Right lobe of liver (tissue), 6 donors: ENCODE measurements at regions not wholly inside any gene's neighbourhood (a gene's known extent, or its start where the extent isn't known, plus 50 kb on each side); places are given as distances from the start of the nearest gene placed in this dataset.

Source experiments
- ATAC-seq, 4 donors: fragments of 200-7000 bp; cut with Tn5 transposase; one replicate each; pipeline ENCODE4 v1.9.1; 2020; ENCODE audit warnings: mild to moderate bottlenecking in 4 of 4, moderate library complexity in 4 of 4
- DNase-seq, 3 donors: peaks; one replicate each; pipeline ENCODE4 v3.0.0-alpha.2; 2020
- H3K27ac ChIP-seq, 3 donors: fragments of 200-600 bp; one replicate each; pipeline ENCODE4 v1.8.0; 2022
- H3K27me3 ChIP-seq, 2 donors: fragments of 200-600 bp; one replicate each; pipeline ENCODE4 v1.8.0; 2022
- H3K36me3 ChIP-seq, 4 donors: fragments of 200-600 bp; sonication (generic) in 1 of 4; one replicate each; pipeline versions ENCODE4 v1.5.1 to v1.8.0; 2017 to 2022; ENCODE audit warnings: control low read depth in 1 of 4
- H3K4me1 ChIP-seq, 4 donors: fragments of 200-600 bp; sonication (generic) in 1 of 4; one replicate each; pipeline versions ENCODE4 v1.5.1 to v1.8.0; 2017 to 2022; ENCODE audit warnings: control low read depth in 1 of 4
- H3K4me3 ChIP-seq, 3 donors: fragments of 200-600 bp; one replicate each; pipeline ENCODE4 v1.8.0; 2022
- H3K9me3 ChIP-seq, 4 donors: fragments of 200-600 bp; sonication (generic) in 1 of 4; one replicate each; pipeline versions ENCODE4 v1.5.1 to v1.8.0; 2017 to 2022; ENCODE audit warnings: control low read depth in 1 of 4
- POLR2A ChIP-seq: fragments of 450-650 bp; IDR thresholded peaks from one replicate; pipeline ENCODE4 v1.6.1; 2017; ENCODE audit warnings: antibody characterized with exemption, mild to moderate bottlenecking
- WGBS: methylation state at CpG from one replicate; pipeline ENCODE4 v1.1.6; 2018; ENCODE audit warnings: low coverage, low lambda C conversion rate; ENCODE audit not compliant: insufficient coverage; ENCODE audit errors: missing lambda C conversion rate; 5-methylcytosine and 5-hydroxymethylcytosine counted together
- intact Hi-C, 2 donors: fragments of 100-400 bp; cut with DNase I; formaldehyde crosslinking; loops; one replicate each; pipeline versions ENCODE4 v1.11.2 to v1.14.1; 2022
- TF ChIP-seq, protein P1 (sequence below), 4 donors: fragments of 200-600 bp in 3 of 4; fragments of 450-650 bp in 1 of 4; IDR thresholded peaks; one replicate each; pipeline versions ENCODE4 v1.5.1 to v1.8.0; 2016 to 2022; ENCODE audit warnings: antibody characterized with exemption in 4 of 4, mild to moderate bottlenecking in 2 of 4
- donor health status: DM: no; HTN: yes; CAD: no.
- donor health status: DM: no; HTN: no; CAD: no.
- donor health status: DM: no; HTN: no; CAD: no.
- donor health status: DM: no; HTN: yes; CAD: no.
- donor health status: DM: no; HTN: yes; CAD: no.

DNA sequence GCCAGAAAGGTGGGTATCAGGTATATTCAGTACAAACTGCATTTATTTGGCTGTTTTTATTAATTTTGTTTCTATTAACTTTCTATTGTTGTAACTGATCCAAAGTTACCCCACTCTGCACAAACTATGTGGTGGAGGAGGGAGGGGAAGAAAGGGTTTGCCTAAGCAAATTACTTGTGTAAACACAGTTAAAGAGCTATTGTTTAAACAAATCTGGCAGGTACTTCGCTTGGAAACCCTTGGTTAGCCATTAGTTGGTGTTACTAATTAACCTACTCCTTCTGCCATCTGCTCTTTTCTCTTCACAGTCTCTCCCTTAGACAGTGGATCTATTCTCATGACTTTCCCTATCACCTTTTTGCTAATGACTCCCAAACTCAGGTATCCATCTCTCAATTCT is 328.4 kb upstream of the NECTIN3 start:
- 20% methylated on average over 1 of the region's 1 CpG for WGBS
- no peaks in the 10 kb centered on the region for H3K36me3 ChIP-seq
- H3K27me3 ChIP-seq, result no peaks in the 10 kb centered on the region
- TF ChIP-seq POLR2A, result no peak
- TF ChIP-seq, protein P1, sequence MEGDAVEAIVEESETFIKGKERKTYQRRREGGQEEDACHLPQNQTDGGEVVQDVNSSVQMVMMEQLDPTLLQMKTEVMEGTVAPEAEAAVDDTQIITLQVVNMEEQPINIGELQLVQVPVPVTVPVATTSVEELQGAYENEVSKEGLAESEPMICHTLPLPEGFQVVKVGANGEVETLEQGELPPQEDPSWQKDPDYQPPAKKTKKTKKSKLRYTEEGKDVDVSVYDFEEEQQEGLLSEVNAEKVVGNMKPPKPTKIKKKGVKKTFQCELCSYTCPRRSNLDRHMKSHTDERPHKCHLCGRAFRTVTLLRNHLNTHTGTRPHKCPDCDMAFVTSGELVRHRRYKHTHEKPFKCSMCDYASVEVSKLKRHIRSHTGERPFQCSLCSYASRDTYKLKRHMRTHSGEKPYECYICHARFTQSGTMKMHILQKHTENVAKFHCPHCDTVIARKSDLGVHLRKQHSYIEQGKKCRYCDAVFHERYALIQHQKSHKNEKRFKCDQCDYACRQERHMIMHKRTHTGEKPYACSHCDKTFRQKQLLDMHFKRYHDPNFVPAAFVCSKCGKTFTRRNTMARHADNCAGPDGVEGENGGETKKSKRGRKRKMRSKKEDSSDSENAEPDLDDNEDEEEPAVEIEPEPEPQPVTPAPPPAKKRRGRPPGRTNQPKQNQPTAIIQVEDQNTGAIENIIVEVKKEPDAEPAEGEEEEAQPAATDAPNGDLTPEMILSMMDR (IDR thresholded peaks at IDR 0.05), result no peak
- intact Hi-C loops, result no loop called here
- no peaks in the 10 kb centered on the region for H3K9me3 ChIP-seq
- H3K4me3 ChIP-seq, result no peak overlapping the region
- DNase-seq (no peak), ATAC-seq (peak; percentile 87 to 99 (median 96))
- H3K27ac ChIP-seq, result no peak overlapping the region
- H3K4me1 ChIP-seq, result peaks cover 0 to 24% (median 7%) of the 10 kb centered on the region in 4 donors

DNA sequence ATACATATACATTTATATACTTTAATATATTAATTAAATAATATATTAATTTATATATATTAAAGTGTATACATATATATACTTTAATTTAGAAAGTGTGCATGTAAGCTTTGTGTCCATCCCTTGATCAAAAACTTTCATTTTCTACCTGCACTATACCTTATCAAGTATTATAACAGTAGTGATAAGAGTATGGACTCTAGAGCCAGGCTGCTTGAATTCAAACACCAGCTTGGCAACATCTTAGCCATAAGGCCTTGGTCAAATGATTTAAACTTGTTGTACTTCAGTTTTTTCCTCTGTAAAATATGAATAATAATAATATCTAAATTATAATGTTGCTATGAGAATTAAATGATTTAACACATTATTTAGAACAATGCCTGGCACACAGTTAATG is 327.6 kb upstream of the NECTIN3 start:
- intact Hi-C loops, result no loop called here

DNA sequence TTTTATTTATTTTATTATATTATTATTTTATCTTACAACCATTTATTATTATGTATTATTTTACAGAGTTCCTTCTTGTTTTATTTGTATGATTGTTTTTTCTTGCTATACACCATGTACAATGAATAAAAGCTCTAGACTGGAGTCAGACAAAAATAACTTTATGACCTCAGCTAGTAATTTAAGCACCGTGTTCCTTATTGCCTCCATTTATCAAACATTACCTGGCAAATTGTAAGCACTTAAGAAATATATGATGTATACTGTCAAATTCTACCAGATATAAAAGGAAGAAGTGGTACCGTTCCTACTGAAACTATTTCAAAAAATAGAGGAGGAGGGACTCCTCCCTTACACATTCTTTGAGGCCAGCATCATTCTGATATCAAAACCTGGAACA is 326.9 kb upstream of the NECTIN3 start:
- Histone ChIP-seq H3K4me3 (no peak overlapping the region), H3K27me3 (no peaks in the 10 kb centered on the region), H3K36me3 (no peaks in the 10 kb centered on the region), H3K4me1 (peaks cover 0 to 24% (median 7%) of the 10 kb centered on the region in 4 donors), H3K9me3 (no peaks in the 10 kb centered on the region), H3K27ac (no peak overlapping the region)
- 85% methylated on average over 2 of the region's 2 CpGs for WGBS
- DNase-seq (no peak), ATAC-seq (no peak)
- intact Hi-C loops, result no loop called here
- no peak for TF ChIP-seq POLR2A
- TF ChIP-seq, protein P1 (IDR thresholded peaks at IDR 0.05), result no peak

More for the DNA sequence above, 327.6 kb upstream of the NECTIN3 start:
- no peak for DNase-seq
- H3K27ac ChIP-seq, result no peak overlapping the region
- TF ChIP-seq, protein P1 (IDR thresholded peaks at IDR 0.05), result no peak
- TF ChIP-seq POLR2A, result no peak
- no peaks in the 10 kb centered on the region for H3K9me3 ChIP-seq
- H3K36me3 ChIP-seq, result no peaks in the 10 kb centered on the region
- no peak for ATAC-seq
- peaks cover 0 to 24% (median 7%) of the 10 kb centered on the region in 4 donors for H3K4me1 ChIP-seq
- no peaks in the 10 kb centered on the region for H3K27me3 ChIP-seq
- no peak overlapping the region for H3K4me3 ChIP-seq

GRCh38 chr3:110749006-110749405 is 322.6 kb upstream of the NECTIN3 start:
- Histone ChIP-seq H3K4me3 (no peak overlapping the region), H3K36me3 (no peaks in the 10 kb centered on the region), H3K9me3 (no peaks in the 10 kb centered on the region), H3K27me3 (no peaks in the 10 kb centered on the region), H3K27ac (no peak overlapping the region), H3K4me1 (peaks cover 0 to 2% (median 0%) of the 10 kb centered on the region in 4 donors)
- TF ChIP-seq, protein P1 (IDR thresholded peaks at IDR 0.05), result no peak
- no peak for TF ChIP-seq POLR2A
- no peak for DNase-seq
- 93% methylated on average over 6 of the region's 6 CpGs for WGBS
- ATAC-seq, result no peak
- intact Hi-C loops, result no loop called here

- H3K4me3 ChIP-seq, result no peak overlapping the region
- no peak for TF ChIP-seq POLR2A
- TF ChIP-seq, protein P1 (IDR thresholded peaks at IDR 0.05), result no peak
- H3K36me3 ChIP-seq, result no peaks in the 10 kb centered on the region
- no peaks in the 10 kb centered on the region for H3K9me3 ChIP-seq
- intact Hi-C loops, result no loop called here
- ATAC-seq, result no peak
- no peak for DNase-seq
- H3K27ac ChIP-seq, result no peak overlapping the region
- H3K27me3 ChIP-seq, result no peaks in the 10 kb centered on the region
- H3K4me1 ChIP-seq, result no peaks in the 10 kb centered on the region
Observed at GRCh38 chr3:110750201-110750600, 321.4 kb upstream of the NECTIN3 start.
